Osteocyte (in vitro differentiated cells): ENCODE measurements at regions not wholly inside any gene's neighbourhood (a gene's known extent, or its start where the extent isn't known, plus 50 kb on each side); places are given as distances from the start of the nearest gene placed in this dataset.

Source experiments
- DNase-seq: peaks from one replicate; pipeline ENCODE4 v3.0.0; 2021; ENCODE audit warnings: mixed read lengths; ENCODE audit not compliant: unreplicated experiment; ENCODE audit errors: extremely low spot score
- H3K27ac Mint-ChIP-seq: one replicate; pipeline ENCODE4 v1.8.0; 2021; ENCODE audit warnings: mild to moderate bottlenecking, mixed read lengths; ENCODE audit not compliant: unreplicated experiment
- H3K27me3 Mint-ChIP-seq: one replicate; pipeline ENCODE4 v1.8.0; 2021; ENCODE audit warnings: mixed read lengths; ENCODE audit not compliant: unreplicated experiment
- H3K36me3 Mint-ChIP-seq: one replicate; pipeline ENCODE4 v1.8.0; 2021; ENCODE audit warnings: mixed read lengths; ENCODE audit not compliant: unreplicated experiment
- H3K4me1 Mint-ChIP-seq: one replicate; pipeline ENCODE4 v1.8.0; 2021; ENCODE audit warnings: mixed read lengths; ENCODE audit not compliant: unreplicated experiment
- H3K4me3 Mint-ChIP-seq: one replicate; pipeline ENCODE4 v1.8.0; 2021; ENCODE audit warnings: mild to moderate bottlenecking, moderate library complexity, mixed read lengths; ENCODE audit not compliant: unreplicated experiment
- H3K9me3 Mint-ChIP-seq: one replicate; pipeline ENCODE4 v1.8.0; 2021; ENCODE audit warnings: mixed read lengths; ENCODE audit not compliant: unreplicated experiment
- CTCF ChIP-seq: fragments of 200-600 bp; sonication (generic); IDR thresholded peaks from 2 replicates; pipeline ENCODE4 v1.5.0; 2021; ENCODE audit warnings: antibody characterized with exemption, mild to moderate bottlenecking, moderate library complexity

- H3K4me1 Mint-ChIP-seq, result peaks cover 21% of the 10 kb centered on the region
- no peak overlapping the region for H3K27ac Mint-ChIP-seq
- DNase-seq, result no peak
- no peaks in the 10 kb centered on the region for H3K36me3 Mint-ChIP-seq
- H3K27me3 Mint-ChIP-seq, result no peaks in the 10 kb centered on the region
- peaks cover under 1% of the 10 kb centered on the region for H3K9me3 Mint-ChIP-seq
- TF ChIP-seq CTCF, result no peak
- H3K4me3 Mint-ChIP-seq, result no peak overlapping the region
Observed at GRCh38 chr11:23542189-23542588, 681.9 kb upstream of the CCDC179 start.

GRCh38 chr11:23542816-23543215 is 682.5 kb upstream of the CCDC179 start:
- Mint-ChIP-seq H3K4me3 (no peak overlapping the region), H3K9me3 (no peaks in the 10 kb centered on the region), H3K27me3 (no peaks in the 10 kb centered on the region), H3K27ac (no peak overlapping the region), H3K36me3 (no peaks in the 10 kb centered on the region), H3K4me1 (peaks cover 21% of the 10 kb centered on the region)
- TF ChIP-seq CTCF, result no peak
- no peak for DNase-seq

- H3K4me1 Mint-ChIP-seq, result peaks cover 15% of the 10 kb centered on the region
- DNase-seq, result no peak
- no peaks in the 10 kb centered on the region for H3K9me3 Mint-ChIP-seq
- no peaks in the 10 kb centered on the region for H3K36me3 Mint-ChIP-seq
- no peaks in the 10 kb centered on the region for H3K27me3 Mint-ChIP-seq
- H3K4me3 Mint-ChIP-seq, result no peak overlapping the region
- H3K27ac Mint-ChIP-seq, result no peak overlapping the region
- no peak for TF ChIP-seq CTCF
Observed at GRCh38 chr11:23543651-23544222, 683.5 kb upstream of the CCDC179 start.

- peaks cover 14% of the 10 kb centered on the region for H3K4me1 Mint-ChIP-seq
- H3K36me3 Mint-ChIP-seq, result no peaks in the 10 kb centered on the region
- H3K9me3 Mint-ChIP-seq, result peaks cover 9% of the 10 kb centered on the region
- no peak for DNase-seq
- H3K27me3 Mint-ChIP-seq, result no peaks in the 10 kb centered on the region
- TF ChIP-seq CTCF, result no peak
- H3K27ac Mint-ChIP-seq, result no peak overlapping the region
- no peak overlapping the region for H3K4me3 Mint-ChIP-seq
Observed at GRCh38 chr11:23551706-23552105, 691.4 kb upstream of the CCDC179 start.

- Mint-ChIP-seq H3K9me3 (peaks cover 9% of the 10 kb centered on the region), H3K27ac (no peak overlapping the region), H3K4me3 (no peak overlapping the region), H3K27me3 (no peaks in the 10 kb centered on the region), H3K4me1 (peaks cover 14% of the 10 kb centered on the region), H3K36me3 (no peaks in the 10 kb centered on the region)
- TF ChIP-seq CTCF, result no peak
- no peak for DNase-seq
Observed at GRCh38 chr11:23554002-23554401, 693.7 kb upstream of the CCDC179 start.
